ENCODE measurements at regions not wholly inside any gene's neighbourhood (a gene's known extent, or its start where the extent isn't known, plus 50 kb on each side); places are given as distances from the start of the nearest gene placed in this dataset.
"Not testable (repeated sequence)": the region's sequence is repeated elsewhere in the genome, so short reads cannot be mapped to it uniquely, and the experiment has no call there.

DNA sequence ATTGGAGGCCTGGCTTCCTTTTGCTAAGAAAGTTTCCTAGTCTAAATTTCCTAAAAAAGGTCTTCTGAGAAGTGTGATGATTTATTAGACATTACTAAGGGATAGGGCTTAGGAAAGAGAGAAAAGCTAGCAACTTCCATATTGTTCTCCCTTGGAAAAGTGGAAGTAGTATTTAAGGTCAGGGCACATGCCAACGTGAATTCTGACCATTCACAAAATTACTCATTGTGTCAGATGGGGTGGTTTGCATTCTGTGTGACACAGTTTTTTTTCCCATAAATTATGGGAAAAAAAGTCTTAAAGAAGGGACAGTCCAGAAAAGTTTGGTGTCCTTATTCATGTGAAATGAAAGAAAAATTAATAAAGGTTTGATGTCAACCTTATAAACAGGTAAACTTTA lies 110.0 kb upstream of the ARRDC3 start:
- Histone ChIP-seq H3K27ac (ENCODE audit: low read depth, low read length) (no peak overlapping the region), H3K9me3 (ENCODE audit: low read length) (no peaks in the 10 kb centered on the region), H3K4me1 (ENCODE audit: insufficient read depth, low read length) (no peaks in the 10 kb centered on the region), H3K27me3 (ENCODE audit: control insufficient read depth in 1 of 2, insufficient read depth in 2 of 2, low read length in 2 of 2) (no peaks in the 10 kb centered on the region), H3K9ac (ENCODE audit: low read length) (no peak overlapping the region), H3K36me3 (ENCODE audit: insufficient read depth, low read length) (no peaks in the 10 kb centered on the region), H3K4me3 (ENCODE audit: low read depth in 1 of 2, low read length in 2 of 2) (no peak overlapping the region)

DNA sequence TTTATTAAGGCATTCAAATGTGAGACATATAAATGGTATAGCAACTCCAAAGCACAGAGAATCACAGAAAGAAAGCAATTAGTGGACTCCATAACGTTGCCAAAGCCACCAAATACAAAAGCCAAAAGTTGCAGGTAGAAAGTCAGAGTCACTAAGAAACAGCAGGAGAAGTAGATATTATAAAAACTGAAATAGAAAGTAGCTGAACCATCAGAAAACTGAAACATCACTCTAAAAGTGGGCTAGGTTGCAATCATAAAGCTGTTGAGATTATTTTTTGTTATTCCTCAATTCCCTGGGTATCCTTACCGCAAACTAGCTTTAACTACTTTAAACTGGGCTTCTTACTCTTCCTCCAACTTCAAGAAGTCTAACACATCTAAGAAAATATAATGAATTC lies 108.1 kb upstream of the ARRDC3 start:
- Histone ChIP-seq H3K36me3 (ENCODE audit: insufficient read depth, low read length) (no peaks in the 10 kb centered on the region), H3K9me3 (ENCODE audit: low read length) (no peaks in the 10 kb centered on the region), H3K27ac (ENCODE audit: low read depth, low read length) (no peak overlapping the region), H3K9ac (ENCODE audit: low read length) (no peak overlapping the region), H3K4me1 (ENCODE audit: insufficient read depth, low read length) (no peaks in the 10 kb centered on the region), H3K4me3 (ENCODE audit: low read depth in 1 of 2, low read length in 2 of 2) (no peak overlapping the region), H3K27me3 (ENCODE audit: control insufficient read depth in 1 of 2, insufficient read depth in 2 of 2, low read length in 2 of 2) (no peaks in the 10 kb centered on the region)

DNA sequence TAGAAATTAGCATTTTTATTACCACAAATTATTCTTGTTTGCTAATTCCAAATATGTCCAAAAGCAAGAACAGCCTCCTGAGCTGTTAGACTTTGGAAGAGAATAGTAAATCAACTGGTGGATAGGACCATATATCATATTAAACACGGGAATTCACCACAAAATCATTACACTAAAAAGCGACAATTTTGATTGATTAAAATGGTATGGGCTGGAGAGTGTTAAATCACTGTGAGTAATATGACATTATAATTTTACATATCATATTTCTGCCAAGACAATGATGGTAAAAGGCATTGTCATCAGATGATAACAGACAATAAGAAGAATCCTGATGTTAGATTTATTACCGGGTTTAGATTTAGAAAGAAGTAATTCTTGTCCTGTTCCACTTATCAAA lies 107.2 kb upstream of the ARRDC3 start:
- H3K27ac ChIP-seq (ENCODE audit: low read depth, low read length): no peak overlapping the region
- H3K27me3 ChIP-seq (ENCODE audit: control insufficient read depth in 1 of 2, insufficient read depth in 2 of 2, low read length in 2 of 2): no peaks in the 10 kb centered on the region
- H3K4me3 ChIP-seq (ENCODE audit: low read depth in 1 of 2, low read length in 2 of 2): no peak overlapping the region
- no peaks in the 10 kb centered on the region for H3K9me3 ChIP-seq (ENCODE audit: low read length)
- H3K36me3 ChIP-seq (ENCODE audit: insufficient read depth, low read length): no peaks in the 10 kb centered on the region
- no peak overlapping the region for H3K9ac ChIP-seq (ENCODE audit: low read length)
- H3K4me1 ChIP-seq (ENCODE audit: insufficient read depth, low read length): no peaks in the 10 kb centered on the region

DNA sequence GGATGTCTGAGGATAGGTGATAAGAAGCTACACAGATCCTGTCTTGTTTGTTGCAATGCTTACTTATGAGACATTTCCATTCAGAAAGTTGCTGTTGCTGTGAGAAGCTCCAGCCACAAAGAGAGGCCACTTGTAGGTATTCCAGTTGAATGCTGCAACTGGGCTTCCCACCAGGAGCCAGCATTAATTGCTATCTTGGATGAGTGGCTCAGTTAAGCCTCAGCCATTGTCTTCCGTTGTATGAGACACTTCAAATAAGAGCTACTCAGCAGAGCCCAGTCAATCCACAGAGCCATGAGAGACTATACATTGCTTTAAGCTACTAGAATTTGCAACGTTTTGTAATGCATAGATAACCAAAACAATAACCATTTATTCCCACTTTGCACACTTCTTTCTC lies 104.3 kb upstream of the ARRDC3 start:
- no peaks in the 10 kb centered on the region for H3K9me3 ChIP-seq (ENCODE audit: low read length)
- no peak overlapping the region for H3K27ac ChIP-seq (ENCODE audit: low read depth, low read length)
- H3K27me3 ChIP-seq (ENCODE audit: control insufficient read depth in 1 of 2, insufficient read depth in 2 of 2, low read length in 2 of 2): no peaks in the 10 kb centered on the region
- H3K9ac ChIP-seq (ENCODE audit: low read length): no peak overlapping the region
- H3K36me3 ChIP-seq (ENCODE audit: insufficient read depth, low read length): no peaks in the 10 kb centered on the region
- H3K4me3 ChIP-seq (ENCODE audit: low read depth in 1 of 2, low read length in 2 of 2): no peak overlapping the region
- no peaks in the 10 kb centered on the region for H3K4me1 ChIP-seq (ENCODE audit: insufficient read depth, low read length)

DNA sequence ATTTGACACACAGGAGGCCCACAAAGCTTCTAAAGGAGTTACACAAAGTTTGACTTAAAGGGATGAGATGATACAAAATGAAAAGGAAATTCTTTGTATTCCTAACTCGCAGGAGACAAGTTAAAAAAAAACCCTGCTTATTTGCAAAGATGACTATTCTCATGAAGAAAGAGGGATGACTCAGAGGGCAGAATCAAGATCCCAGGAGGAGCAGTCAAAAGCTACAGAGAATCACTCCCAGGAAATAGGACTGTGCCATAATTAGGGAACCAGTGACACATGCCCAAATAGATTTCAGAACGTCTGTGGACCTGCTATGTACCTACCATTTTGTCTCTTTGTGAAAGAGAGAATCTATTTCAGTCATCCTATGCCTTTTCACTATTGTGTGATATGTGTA lies 103.5 kb upstream of the ARRDC3 start:
- Histone ChIP-seq H3K27me3 (ENCODE audit: control insufficient read depth in 1 of 2, insufficient read depth in 2 of 2, low read length in 2 of 2) (no peaks in the 10 kb centered on the region), H3K9ac (ENCODE audit: low read length) (no peak overlapping the region), H3K27ac (ENCODE audit: low read depth, low read length) (no peak overlapping the region), H3K36me3 (ENCODE audit: insufficient read depth, low read length) (no peaks in the 10 kb centered on the region), H3K9me3 (ENCODE audit: low read length) (no peaks in the 10 kb centered on the region), H3K4me1 (ENCODE audit: insufficient read depth, low read length) (no peaks in the 10 kb centered on the region), H3K4me3 (ENCODE audit: low read depth in 1 of 2, low read length in 2 of 2) (no peak overlapping the region)

DNA sequence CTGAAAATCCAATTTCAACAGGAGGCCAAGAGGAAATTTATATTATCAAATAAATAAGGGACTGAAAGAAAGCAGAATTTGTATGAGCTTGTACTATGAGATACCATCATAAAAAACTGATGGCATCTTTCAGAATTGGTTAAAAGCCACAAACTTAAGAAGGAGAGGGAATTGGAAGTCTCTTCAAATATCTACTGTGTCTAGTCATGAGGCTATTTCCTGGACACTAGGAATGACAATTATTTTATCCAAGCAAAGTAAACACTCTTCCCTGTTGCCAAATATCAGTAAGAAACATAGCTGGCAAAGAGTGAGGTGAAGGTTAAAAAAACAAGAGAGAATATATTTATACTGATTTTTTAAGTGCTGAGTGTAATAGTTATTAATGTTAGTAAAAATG lies 101.5 kb upstream of the ARRDC3 start:
- H3K4me1 ChIP-seq (ENCODE audit: insufficient read depth, low read length): no peaks in the 10 kb centered on the region

DNA sequence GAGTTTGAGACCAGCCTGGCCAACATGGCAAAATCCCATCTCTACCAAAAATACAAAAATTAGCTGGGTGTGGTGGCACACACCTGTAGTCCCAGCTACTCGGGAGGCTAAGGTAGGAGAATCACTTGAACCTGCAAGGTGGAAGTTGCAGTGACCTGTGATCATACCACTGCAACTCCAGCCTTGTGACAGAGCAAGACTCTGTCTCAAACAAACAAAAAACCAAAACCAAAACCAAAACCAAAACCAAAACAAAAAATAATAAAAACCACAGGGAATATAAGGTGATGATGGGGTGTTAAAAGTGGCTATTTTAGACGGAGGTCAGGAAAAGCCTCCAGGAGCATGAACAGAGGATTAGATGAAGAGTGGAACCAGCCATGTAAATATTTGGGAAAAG lies 96.3 kb upstream of the ARRDC3 start:
- not testable (repeated sequence) for H3K9me3 ChIP-seq (ENCODE audit: low read length); H3K4me1 ChIP-seq (ENCODE audit: insufficient read depth, low read length); H3K9ac ChIP-seq (ENCODE audit: low read length); H3K4me3 ChIP-seq (ENCODE audit: low read depth in 1 of 2, low read length in 2 of 2); H3K36me3 ChIP-seq (ENCODE audit: insufficient read depth, low read length); H3K27ac ChIP-seq (ENCODE audit: low read depth, low read length); H3K27me3 ChIP-seq (ENCODE audit: control insufficient read depth in 1 of 2, insufficient read depth in 2 of 2, low read length in 2 of 2)

More for the DNA sequence above, 101.5 kb upstream of the ARRDC3 start:
- Histone ChIP-seq H3K9ac (ENCODE audit: low read length) (no peak overlapping the region), H3K4me3 (ENCODE audit: low read depth in 1 of 2, low read length in 2 of 2) (no peak overlapping the region), H3K9me3 (ENCODE audit: low read length) (no peaks in the 10 kb centered on the region), H3K36me3 (ENCODE audit: insufficient read depth, low read length) (no peaks in the 10 kb centered on the region), H3K27me3 (ENCODE audit: control insufficient read depth in 1 of 2, insufficient read depth in 2 of 2, low read length in 2 of 2) (no peaks in the 10 kb centered on the region), H3K27ac (ENCODE audit: low read depth, low read length) (no peak overlapping the region)

DNA sequence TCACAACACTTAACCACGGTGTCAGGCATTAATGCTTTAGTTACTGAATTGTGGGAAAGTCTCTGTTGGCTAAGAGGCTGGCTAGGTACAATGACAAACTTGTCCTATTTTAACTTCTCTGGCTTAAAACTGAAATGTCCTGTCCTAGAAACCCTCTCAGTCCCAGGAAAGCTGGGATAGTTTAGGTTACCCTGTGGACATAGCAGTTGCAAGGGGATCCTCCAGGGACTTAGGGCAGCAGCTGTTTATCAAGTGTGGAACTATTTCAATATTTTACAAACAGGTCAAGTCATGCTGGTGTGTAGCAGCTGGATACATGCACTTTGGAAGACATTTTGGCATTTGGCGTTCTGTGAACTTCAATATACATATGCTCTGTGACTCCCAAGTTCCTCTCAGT lies 95.0 kb upstream of the ARRDC3 start:
- no peaks in the 10 kb centered on the region for H3K27me3 ChIP-seq (ENCODE audit: control insufficient read depth in 1 of 2, insufficient read depth in 2 of 2, low read length in 2 of 2)
- no peaks in the 10 kb centered on the region for H3K9me3 ChIP-seq (ENCODE audit: low read length)
- H3K4me1 ChIP-seq (ENCODE audit: insufficient read depth, low read length): no peaks in the 10 kb centered on the region
- H3K27ac ChIP-seq (ENCODE audit: low read depth, low read length): no peak overlapping the region
- no peaks in the 10 kb centered on the region for H3K36me3 ChIP-seq (ENCODE audit: insufficient read depth, low read length)
- H3K4me3 ChIP-seq (ENCODE audit: low read depth in 1 of 2, low read length in 2 of 2): no peak overlapping the region
- no peak overlapping the region for H3K9ac ChIP-seq (ENCODE audit: low read length)

DNA sequence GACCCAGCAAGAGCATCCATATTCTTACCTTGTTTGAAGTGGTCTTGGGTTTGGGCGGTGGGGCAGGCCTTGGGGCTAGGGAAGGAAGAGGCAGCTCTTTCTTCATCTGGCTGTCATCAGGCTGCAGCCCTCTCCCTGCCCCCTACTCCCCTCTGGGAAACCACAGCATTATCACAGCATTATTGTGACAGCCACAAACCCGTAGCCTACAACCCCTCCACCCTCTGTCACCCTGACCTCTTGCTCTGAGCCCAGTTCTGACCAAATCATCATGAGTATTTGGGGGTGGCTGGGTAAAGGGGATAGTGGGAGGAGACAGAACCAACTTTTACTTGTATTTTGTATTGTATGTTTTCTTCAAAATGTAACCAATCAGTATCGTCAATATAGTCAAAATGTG lies 94.3 kb upstream of the ARRDC3 start:
- no peaks in the 10 kb centered on the region for H3K9me3 ChIP-seq (ENCODE audit: low read length)
- no peaks in the 10 kb centered on the region for H3K4me1 ChIP-seq (ENCODE audit: insufficient read depth, low read length)
- H3K27me3 ChIP-seq (ENCODE audit: control insufficient read depth in 1 of 2, insufficient read depth in 2 of 2, low read length in 2 of 2): no peaks in the 10 kb centered on the region
- H3K4me3 ChIP-seq (ENCODE audit: low read depth in 1 of 2, low read length in 2 of 2): no peak overlapping the region
- no peaks in the 10 kb centered on the region for H3K36me3 ChIP-seq (ENCODE audit: insufficient read depth, low read length)
- H3K9ac ChIP-seq (ENCODE audit: low read length): no peak overlapping the region
- no peak overlapping the region for H3K27ac ChIP-seq (ENCODE audit: low read depth, low read length)

DNA sequence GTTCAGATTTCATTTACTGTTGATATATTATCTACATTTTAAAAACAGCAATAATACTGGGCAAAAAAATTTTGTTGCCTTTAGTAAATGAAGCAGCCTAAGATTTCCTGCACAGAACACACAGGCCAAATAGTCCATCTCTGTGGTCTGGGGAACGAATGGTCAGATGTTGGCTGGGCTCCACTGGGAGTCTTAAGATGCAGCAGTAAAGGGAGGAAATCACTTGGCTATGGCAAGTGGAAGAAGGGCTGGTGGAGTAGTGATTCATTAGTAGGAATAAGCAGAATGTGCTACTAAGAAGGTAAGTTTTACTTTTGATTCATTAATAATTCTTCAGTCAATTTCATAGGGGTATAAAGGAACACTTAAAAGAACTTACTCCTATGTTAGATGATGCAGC lies 91.1 kb upstream of the ARRDC3 start:
- Histone ChIP-seq H3K36me3 (ENCODE audit: insufficient read depth, low read length) (no peaks in the 10 kb centered on the region), H3K4me3 (ENCODE audit: low read depth in 1 of 2, low read length in 2 of 2) (no peak overlapping the region), H3K27me3 (ENCODE audit: control insufficient read depth in 1 of 2, insufficient read depth in 2 of 2, low read length in 2 of 2) (no peaks in the 10 kb centered on the region), H3K9me3 (ENCODE audit: low read length) (no peaks in the 10 kb centered on the region), H3K27ac (ENCODE audit: low read depth, low read length) (no peak overlapping the region), H3K4me1 (ENCODE audit: insufficient read depth, low read length) (no peaks in the 10 kb centered on the region), H3K9ac (ENCODE audit: low read length) (no peak overlapping the region)

DNA sequence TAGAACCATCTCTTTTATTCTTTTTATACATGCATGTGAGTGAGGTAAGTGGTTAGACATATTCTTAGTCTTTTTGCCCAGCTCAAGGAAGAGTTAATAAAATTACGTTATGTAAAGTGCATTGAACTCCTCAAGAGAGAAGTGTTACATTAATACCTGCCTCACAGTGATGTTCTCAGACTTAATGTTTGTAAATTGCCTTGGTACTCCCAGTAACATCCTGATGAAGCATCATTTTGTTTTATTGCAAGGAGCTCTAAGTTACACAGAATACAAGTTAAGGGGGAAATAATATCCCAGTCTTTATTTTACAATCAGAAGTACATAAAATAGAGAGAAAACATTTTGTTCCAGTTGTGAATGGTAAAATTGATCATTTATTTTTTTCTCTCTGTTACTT lies 89.5 kb upstream of the ARRDC3 start:
- Histone ChIP-seq H3K9ac (ENCODE audit: low read length) (no peak overlapping the region), H3K27ac (ENCODE audit: low read depth, low read length) (no peak overlapping the region), H3K9me3 (ENCODE audit: low read length) (no peaks in the 10 kb centered on the region), H3K36me3 (ENCODE audit: insufficient read depth, low read length) (no peaks in the 10 kb centered on the region), H3K27me3 (ENCODE audit: control insufficient read depth in 1 of 2, insufficient read depth in 2 of 2, low read length in 2 of 2) (no peaks in the 10 kb centered on the region), H3K4me3 (ENCODE audit: low read depth in 1 of 2, low read length in 2 of 2) (no peak overlapping the region), H3K4me1 (ENCODE audit: insufficient read depth, low read length) (no peaks in the 10 kb centered on the region)

DNA sequence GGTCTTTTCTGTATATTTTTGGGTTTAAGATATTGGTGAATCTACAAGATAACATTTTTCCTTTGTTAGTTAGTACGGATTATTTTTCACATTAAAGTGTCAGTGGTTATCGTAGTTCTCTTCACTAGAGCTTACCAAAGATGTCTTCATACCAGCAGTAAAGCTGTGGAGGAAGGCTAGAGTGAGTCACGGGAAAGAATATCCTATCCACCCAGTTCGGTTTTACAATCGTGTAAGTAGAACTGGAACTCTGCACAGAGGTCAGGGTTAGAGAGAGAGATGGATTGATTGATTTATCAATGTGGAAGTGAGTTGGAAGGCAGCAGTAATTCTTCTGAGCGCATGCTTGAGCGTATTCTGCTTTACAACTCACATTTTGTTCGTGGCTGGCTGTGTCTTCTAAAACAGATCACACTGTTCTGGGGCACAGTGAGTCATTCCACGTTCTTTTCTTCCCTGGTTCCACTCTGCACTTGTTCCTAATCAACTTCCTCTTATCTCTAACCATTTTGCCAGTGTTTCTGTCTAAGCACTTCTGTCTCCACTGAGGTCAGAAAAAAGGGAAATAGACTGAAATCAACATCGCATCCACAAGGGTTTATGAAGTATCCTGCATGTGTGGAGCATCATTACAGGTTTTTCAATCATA lies 86.5 kb upstream of the ARRDC3 start:
- H3K27ac ChIP-seq (ENCODE audit: low read depth, low read length): no peak overlapping the region

More for the DNA sequence above, 86.5 kb upstream of the ARRDC3 start:
- H3K9me3 ChIP-seq (ENCODE audit: low read length): no peaks in the 10 kb centered on the region
- no peaks in the 10 kb centered on the region for H3K4me1 ChIP-seq (ENCODE audit: insufficient read depth, low read length)
- H3K9ac ChIP-seq (ENCODE audit: low read length): no peak overlapping the region
- no peaks in the 10 kb centered on the region for H3K36me3 ChIP-seq (ENCODE audit: insufficient read depth, low read length)
- H3K4me3 ChIP-seq (ENCODE audit: low read depth in 1 of 2, low read length in 2 of 2): no peak overlapping the region
- no peaks in the 10 kb centered on the region for H3K27me3 ChIP-seq (ENCODE audit: control insufficient read depth in 1 of 2, insufficient read depth in 2 of 2, low read length in 2 of 2)

Measured in muscle layer of colon (tissue), 2 donors.